Stimulated activated CD4-positive, alpha-beta T cell treated with anti-CD3 and anti-CD28 coated beads, Interleukin-12 subunit alpha, Interleukin-12 subunit beta, amount 100 ng/mL, for 24 hours (primary cell): ENCODE measurements at regions not wholly inside any gene's neighbourhood (a gene's known extent, or its start where the extent isn't known, plus 50 kb on each side); places are given as distances from the start of the nearest gene placed in this dataset.

Experiments used
- DNase-seq, 2 experiments: peaks; one replicate each; pipeline ENCODE4 v3.0.0-alpha.2; 2020; ENCODE audit warnings: low read depth in 2 of 2

GRCh38 chr9:108676355-108676754 lies 179.4 kb downstream of the ACTL7B start:
- DNase-seq, result no peak

GRCh38 chr9:108675708-108676107 lies 180.1 kb downstream of the ACTL7B start:
- DNase-seq, result no peak

GRCh38 chr9:108674766-108675530 lies 180.8 kb downstream of the ACTL7B start:
- DNase-seq, result no peak

GRCh38 chr9:108673386-108673785 lies 182.4 kb downstream of the ACTL7B start:
- no peak for DNase-seq

- no peak for DNase-seq
These were observed 183.2 kb downstream of the ACTL7B start for GRCh38 chr9:108672475-108673190.

- DNase-seq, result no peak
These were observed 184.0 kb downstream of the ACTL7B start for GRCh38 chr9:108671794-108672193.

- no peak for DNase-seq
These were observed 184.6 kb downstream of the ACTL7B start for GRCh38 chr9:108671176-108671575.

- no peak for DNase-seq
These were observed 186.8 kb downstream of the ACTL7B start for GRCh38 chr9:108668938-108669335.

- DNase-seq, result no peak
These were observed 187.4 kb downstream of the ACTL7B start for GRCh38 chr9:108668191-108668937.

- DNase-seq, result no peak
These were observed 189.5 kb downstream of the ACTL7B start for GRCh38 chr9:108666240-108666784.

GRCh38 chr9:108665521-108666239 lies 190.1 kb downstream of the ACTL7B start:
- DNase-seq, result no peak

GRCh38 chr9:108664309-108665255 lies 191.2 kb downstream of the ACTL7B start:
- DNase-seq, result no peak

- DNase-seq, result no peak
These were observed 192.4 kb downstream of the ACTL7B start for GRCh38 chr9:108663422-108663821.

GRCh38 chr9:108662956-108663355 lies 192.8 kb downstream of the ACTL7B start:
- no peak for DNase-seq

GRCh38 chr9:108662091-108662875 lies 193.5 kb downstream of the ACTL7B start:
- no peak for DNase-seq

GRCh38 chr9:108656566-108656965 lies 199.2 kb downstream of the ACTL7B start:
- DNase-seq, result no peak

- DNase-seq, result no peak
These were observed 200.0 kb downstream of the ACTL7B start for GRCh38 chr9:108655818-108656217.

GRCh38 chr9:108654566-108654965 lies 201.2 kb downstream of the ACTL7B start:
- DNase-seq, result no peak

- no peak for DNase-seq
These were observed 202.9 kb downstream of the ACTL7B start for GRCh38 chr9:108652851-108653250.

- no peak for DNase-seq
These were observed 205.0 kb downstream of the ACTL7B start for GRCh38 chr9:108650826-108651225.
